A673 (cell line): ENCODE measurements at regions not wholly inside any gene's neighbourhood (a gene's known extent, or its start where the extent isn't known, plus 50 kb on each side); places are given as distances from the start of the nearest gene placed in this dataset.

Source experiments
- BruUV-seq: library from RNA; stranded (reverse); fragments of 400-500 nt; replicated peaks from 2 replicates; lab custom pipeline; 2021; lab: Mats Ljungman, UMichigan
- CTCF ChIA-PET: fragments of 300-600 bp; sonication (Branson Sonifier 250); formaldehyde crosslinking; loops from one replicate; lab custom pipeline; 2022; ENCODE audit warnings: antibody characterized with exemption; lab: Charles Lee
- POLR2A ChIA-PET: fragments of 300-600 bp; sonication (Branson Sonifier 250); formaldehyde crosslinking; loops from one replicate; lab custom pipeline; 2022; ENCODE audit warnings: antibody characterized with exemption; ENCODE audit not compliant: low non-redundant PET; lab: Charles Lee
- DNase-seq: peaks from one replicate; pipeline ENCODE4 v3.0.0-alpha.2; 2015; ENCODE audit warnings: low spot score
- H3K27ac ChIP-seq: fragments of 200-600 bp; sonication (generic); 2 replicates; pipeline ENCODE4 v1.5.1; 2016; ENCODE audit warnings: mixed run types, low read depth, mild to moderate bottlenecking, mixed read lengths, antibody characterized with exemption, low read length; ENCODE audit not compliant: poor library complexity, severe bottlenecking
- H3K27me3 ChIP-seq: fragments of 200-600 bp; sonication (generic); replicated peaks from 2 replicates; pipeline ENCODE4 v1.6.1; 2017; ENCODE audit warnings: mixed run types, low read depth, mild to moderate bottlenecking, mixed read lengths, antibody characterized with exemption, low read length; ENCODE audit not compliant: insufficient read depth, poor library complexity
- H3K36me3 ChIP-seq: fragments of 200-600 bp; sonication (generic); 2 replicates; pipeline ENCODE4 v1.6.1; 2016; ENCODE audit warnings: mixed run types, mild to moderate bottlenecking, mixed read lengths, antibody characterized with exemption, low read length; ENCODE audit not compliant: insufficient read depth, poor library complexity, severe bottlenecking
- H3K4me1 ChIP-seq: fragments of 200-600 bp; sonication (generic); 2 replicates; pipeline ENCODE4 v1.6.1; 2017; ENCODE audit warnings: mixed run types, mild to moderate bottlenecking, mixed read lengths, antibody characterized with exemption, low read length; ENCODE audit not compliant: insufficient read depth, poor library complexity, severe bottlenecking
- H3K4me3 ChIP-seq: fragments of 200-600 bp; sonication (generic); 2 replicates; pipeline ENCODE4 v1.5.1; 2016; ENCODE audit warnings: low read depth, mixed run types, mild to moderate bottlenecking, mixed read lengths, low read length; ENCODE audit not compliant: poor library complexity, severe bottlenecking
- H3K9me3 ChIP-seq: fragments of 200-600 bp; sonication (generic); 2 replicates; pipeline ENCODE4 v1.6.1; 2016; ENCODE audit warnings: mixed run types, low read depth, mild to moderate bottlenecking, mixed read lengths, antibody characterized with exemption, low read length; ENCODE audit not compliant: poor library complexity, severe bottlenecking
- EZH2 ChIP-seq: fragments of 200-600 bp; sonication (generic); IDR thresholded peaks from 2 replicates; pipeline ENCODE4 v1.6.1; 2017; ENCODE audit warnings: borderline replicate concordance, low read depth, mild to moderate bottlenecking, mixed read lengths, antibody characterized with exemption, low read length; ENCODE audit not compliant: poor library complexity, severe bottlenecking
- intact Hi-C: fragments of 100-400 bp; cut with micrococcal nuclease; formaldehyde crosslinking; loops from one replicate; pipeline ENCODE4 v1.10.0; 2022; ENCODE audit not compliant: unreplicated experiment
- TF ChIP-seq, protein P1 (sequence below): fragments of 300-800, 200-600 bp; sonication (generic); conservative IDR thresholded peaks from 2 replicates; pipeline ENCODE4 v1.5.1; 2017; ENCODE audit warnings: low read depth, mild to moderate bottlenecking, antibody characterized with exemption, low read length, moderate library complexity, mixed read lengths

DNA sequence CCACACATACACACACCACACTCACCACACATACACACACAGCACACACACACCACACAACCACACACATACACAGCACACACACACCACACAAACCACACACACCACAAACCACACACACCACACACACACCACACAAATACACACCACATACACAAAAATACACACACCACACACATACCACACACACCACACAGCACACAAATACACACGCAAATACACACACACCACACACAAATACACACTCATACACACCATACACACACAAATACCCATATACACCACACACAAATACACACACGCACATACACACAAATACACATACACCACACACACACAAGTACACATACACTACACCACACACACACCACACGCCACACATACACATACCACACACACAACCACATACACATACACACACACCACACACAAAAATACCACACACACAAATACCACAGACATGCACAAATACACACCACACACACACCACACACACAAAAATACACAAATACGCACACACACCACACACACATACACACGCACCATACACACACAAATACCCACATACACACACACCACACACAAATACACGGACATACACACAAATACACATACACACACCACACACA lies 134.6 kb upstream of the TWIST2 start:
- peaks cover 20% of the 10 kb centered on the region for H3K27me3 ChIP-seq
- no peaks in the 10 kb centered on the region for H3K9me3 ChIP-seq
- POLR2A ChIA-PET, result no interaction called here
- no peak overlapping the region for H3K4me3 ChIP-seq
- no peaks in the 10 kb centered on the region for H3K4me1 ChIP-seq
- no peak for TF ChIP-seq EZH2
- TF ChIP-seq, protein P1, sequence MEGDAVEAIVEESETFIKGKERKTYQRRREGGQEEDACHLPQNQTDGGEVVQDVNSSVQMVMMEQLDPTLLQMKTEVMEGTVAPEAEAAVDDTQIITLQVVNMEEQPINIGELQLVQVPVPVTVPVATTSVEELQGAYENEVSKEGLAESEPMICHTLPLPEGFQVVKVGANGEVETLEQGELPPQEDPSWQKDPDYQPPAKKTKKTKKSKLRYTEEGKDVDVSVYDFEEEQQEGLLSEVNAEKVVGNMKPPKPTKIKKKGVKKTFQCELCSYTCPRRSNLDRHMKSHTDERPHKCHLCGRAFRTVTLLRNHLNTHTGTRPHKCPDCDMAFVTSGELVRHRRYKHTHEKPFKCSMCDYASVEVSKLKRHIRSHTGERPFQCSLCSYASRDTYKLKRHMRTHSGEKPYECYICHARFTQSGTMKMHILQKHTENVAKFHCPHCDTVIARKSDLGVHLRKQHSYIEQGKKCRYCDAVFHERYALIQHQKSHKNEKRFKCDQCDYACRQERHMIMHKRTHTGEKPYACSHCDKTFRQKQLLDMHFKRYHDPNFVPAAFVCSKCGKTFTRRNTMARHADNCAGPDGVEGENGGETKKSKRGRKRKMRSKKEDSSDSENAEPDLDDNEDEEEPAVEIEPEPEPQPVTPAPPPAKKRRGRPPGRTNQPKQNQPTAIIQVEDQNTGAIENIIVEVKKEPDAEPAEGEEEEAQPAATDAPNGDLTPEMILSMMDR, result no peak
- BruUV-seq, result no TSS peak
- intact Hi-C loops, result no loop called here
- CTCF ChIA-PET, result no interaction called here
- DNase-seq, result no peak
- no peaks in the 10 kb centered on the region for H3K36me3 ChIP-seq
- no peak overlapping the region for H3K27ac ChIP-seq

DNA sequence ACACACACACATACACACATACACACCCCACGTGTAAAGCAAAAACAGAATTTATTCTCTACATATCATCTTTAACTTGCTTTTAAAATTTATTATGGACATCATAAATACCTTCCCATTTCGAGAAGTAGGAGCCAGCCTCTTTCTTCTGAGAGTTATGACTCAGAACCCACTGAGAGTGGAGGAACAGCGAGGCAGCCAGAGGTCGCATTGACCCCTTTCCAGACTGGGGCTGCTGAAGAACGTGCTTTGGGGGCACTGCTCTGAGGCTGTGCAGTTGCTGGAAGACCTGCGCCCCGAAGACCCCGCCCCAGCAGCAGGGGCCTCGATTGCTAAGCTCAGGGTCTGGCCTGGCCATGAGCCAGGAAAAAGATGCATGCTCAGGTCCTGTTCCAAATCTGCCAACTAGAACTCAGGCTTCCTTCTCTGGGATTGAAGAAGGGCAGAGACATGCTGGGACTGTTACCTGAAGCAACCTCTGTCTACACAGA lies 133.8 kb upstream of the TWIST2 start:
- CTCF ChIA-PET, result no interaction called here

DNA sequence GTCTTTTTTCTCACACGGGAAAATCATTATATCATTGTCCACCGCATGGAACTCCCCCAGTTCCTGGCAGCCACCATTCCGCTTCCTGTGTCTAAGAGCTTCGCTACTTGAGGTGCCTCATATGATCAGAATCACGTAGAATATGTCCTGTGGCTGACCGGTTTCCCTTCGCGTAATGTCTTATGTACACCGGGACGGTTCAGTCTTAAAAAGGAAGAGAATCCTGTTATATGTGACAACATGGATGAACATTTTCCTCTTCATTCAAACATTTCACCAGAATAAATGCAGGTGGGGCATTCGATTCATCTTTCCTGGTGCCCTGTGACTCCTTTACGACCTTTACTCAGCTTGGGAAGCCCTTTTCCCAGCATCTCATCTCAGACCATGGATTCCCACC lies 131.7 kb upstream of the TWIST2 start:
- no peaks in the 10 kb centered on the region for H3K4me1 ChIP-seq
- H3K27ac ChIP-seq, result no peak overlapping the region
- intact Hi-C loops, result no loop called here
- H3K4me3 ChIP-seq, result no peak overlapping the region
- no peaks in the 10 kb centered on the region for H3K27me3 ChIP-seq
- CTCF ChIA-PET, result no interaction called here
- TF ChIP-seq, protein P1, result no peak
- TF ChIP-seq EZH2, result no peak
- DNase-seq, result no peak
- H3K9me3 ChIP-seq, result no peaks in the 10 kb centered on the region
- no TSS peak for BruUV-seq
- no peaks in the 10 kb centered on the region for H3K36me3 ChIP-seq
- POLR2A ChIA-PET, result no interaction called here

More for the DNA sequence above, 133.8 kb upstream of the TWIST2 start:
- intact Hi-C loops, result no loop called here
- TF ChIP-seq, protein P1, result no peak
- TF ChIP-seq EZH2, result no peak
- Histone ChIP-seq H3K9me3 (no peaks in the 10 kb centered on the region), H3K27ac (no peak overlapping the region), H3K4me3 (no peak overlapping the region), H3K36me3 (no peaks in the 10 kb centered on the region), H3K4me1 (no peaks in the 10 kb centered on the region), H3K27me3 (peaks cover 12% of the 10 kb centered on the region)
- no peak for DNase-seq
- POLR2A ChIA-PET, result no interaction called here
- no TSS peak for BruUV-seq
